NCI-H446 (cell line): ENCODE measurements at regions not wholly inside any gene's neighbourhood (a gene's known extent, or its start where the extent isn't known, plus 50 kb on each side); places are given as distances from the start of the nearest gene placed in this dataset.

ENCODE experiments used
- DNase-seq, 2 experiments: peaks; one replicate each; lab custom pipeline; 2025; lab: John Stamatoyannopoulos, UW

DNA sequence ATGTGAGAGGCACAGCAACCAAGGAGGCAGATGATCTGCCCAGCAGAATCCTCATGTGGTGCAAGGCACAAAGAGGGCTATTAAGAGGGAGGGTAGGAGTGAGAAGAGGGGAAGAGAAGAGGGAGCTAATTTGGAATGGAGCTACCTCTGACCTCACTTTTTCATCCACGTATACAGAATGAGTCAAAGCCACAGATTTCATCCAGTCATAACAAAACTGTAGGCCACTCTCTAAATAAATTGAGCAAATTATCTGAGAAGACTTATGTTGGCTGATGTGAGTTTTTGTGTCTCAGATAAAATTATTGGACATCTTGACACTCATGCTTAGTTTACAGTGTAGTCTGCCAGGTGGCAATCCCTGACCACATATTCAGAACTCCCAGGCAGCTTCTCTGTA, 325.6 kb downstream of the TTLL7 start:
- DNase-seq = peak in 1 of 2 experiments; percentile 27

DNA sequence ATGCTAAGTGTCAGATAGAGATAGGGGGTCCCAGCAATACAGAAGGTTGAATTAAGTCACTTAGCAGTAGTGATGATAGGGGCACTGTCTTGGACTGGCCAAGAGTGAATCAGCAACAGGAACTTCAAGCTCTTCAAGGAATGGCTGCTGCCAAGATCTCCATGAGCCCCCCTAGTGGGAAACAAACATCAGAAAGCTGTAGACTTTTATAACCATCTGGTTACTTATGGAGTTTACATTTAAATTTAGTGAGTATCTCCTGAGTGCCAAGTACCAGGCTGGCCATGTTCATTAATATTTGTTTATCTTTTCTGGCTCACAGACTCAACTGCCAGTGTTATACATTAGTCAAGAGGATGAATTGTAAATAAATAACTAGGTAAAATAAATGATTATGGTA, 327.3 kb downstream of the TTLL7 start:
- DNase-seq = peak; percentile 85 to 92

DNA sequence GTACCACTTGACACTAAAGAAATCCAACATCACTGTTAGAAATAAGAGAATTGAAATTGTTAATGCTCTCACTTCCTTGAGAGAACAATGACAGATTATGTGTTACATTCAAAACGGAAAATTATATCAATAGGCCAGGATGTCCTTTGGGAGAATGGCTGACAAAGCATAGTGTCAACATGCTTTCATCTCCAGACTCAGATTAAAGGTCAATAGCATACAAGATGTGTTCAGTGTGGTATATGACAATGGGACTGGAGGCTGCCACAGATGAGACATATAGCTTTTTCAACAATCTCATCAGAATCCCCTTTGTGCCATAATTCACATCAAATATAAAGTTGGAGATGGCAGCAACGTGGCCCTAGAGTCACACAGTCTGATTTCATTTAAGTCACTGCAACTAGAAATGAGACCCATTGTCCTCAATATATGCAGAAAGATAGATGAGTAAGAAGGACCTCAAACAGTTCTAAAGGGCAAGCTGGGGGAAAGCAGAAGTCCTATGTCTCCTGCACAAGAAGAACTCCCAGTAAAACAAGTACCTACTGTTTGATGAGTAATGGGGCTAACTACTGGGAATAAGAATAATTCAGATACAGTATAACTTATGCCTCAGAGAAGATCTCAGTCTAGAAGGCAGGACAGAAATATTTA, 327.9 kb downstream of the TTLL7 start:
- DNase-seq = peak; percentile 38 to 41

DNA sequence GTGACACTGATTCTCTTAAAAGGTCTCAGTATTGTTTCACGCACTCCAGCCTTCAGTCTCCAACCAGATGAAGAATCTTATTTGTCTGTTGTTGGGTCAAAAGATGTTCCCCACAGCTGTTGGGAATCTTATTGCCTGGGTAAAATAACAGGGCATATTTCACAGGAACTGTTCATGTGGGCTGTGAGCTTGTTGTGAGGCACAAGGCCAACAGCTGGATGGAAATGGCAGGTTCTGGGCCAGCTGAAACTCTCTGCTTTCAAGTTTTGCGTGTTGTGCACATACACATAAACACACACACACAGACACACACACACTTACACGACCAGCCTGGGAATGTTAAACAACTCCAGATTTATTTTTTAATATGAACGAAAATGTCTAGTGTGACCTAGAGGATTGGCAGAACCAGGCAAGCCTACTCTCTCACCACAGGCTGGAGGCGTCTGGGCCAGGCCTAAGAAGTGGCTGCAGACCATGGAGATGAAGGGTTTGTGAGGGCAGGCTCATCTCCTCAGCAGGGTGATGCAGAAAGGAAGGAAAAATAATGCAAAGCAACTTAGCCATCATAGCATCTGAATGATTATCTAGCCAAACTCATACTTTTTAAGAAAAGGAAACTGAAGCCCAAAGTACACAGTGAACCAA, 357.0 kb downstream of the TTLL7 start:
- DNase-seq = no peak

DNA sequence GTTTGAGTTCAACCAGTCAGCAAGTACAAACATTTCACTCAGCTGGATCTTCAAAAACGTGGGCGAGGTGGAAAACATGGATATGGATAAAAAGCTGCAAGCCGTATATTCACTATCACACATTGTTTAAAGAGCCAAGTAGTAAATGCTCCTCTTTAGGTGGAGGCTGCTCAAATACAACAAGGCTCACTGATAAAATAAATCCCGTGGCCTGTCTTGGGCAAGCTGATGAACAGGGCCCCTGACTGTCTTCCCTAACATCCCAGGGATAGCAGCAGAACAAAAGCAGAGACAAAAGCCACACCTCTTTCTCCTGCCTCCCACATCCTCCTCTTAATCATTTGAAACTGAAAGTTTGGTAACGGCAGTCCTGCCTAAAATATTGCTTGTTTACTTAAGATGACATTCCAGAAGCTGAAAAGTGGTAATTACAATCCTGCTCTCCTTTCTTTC, 357.7 kb downstream of the TTLL7 start:
- DNase-seq = no peak

DNA sequence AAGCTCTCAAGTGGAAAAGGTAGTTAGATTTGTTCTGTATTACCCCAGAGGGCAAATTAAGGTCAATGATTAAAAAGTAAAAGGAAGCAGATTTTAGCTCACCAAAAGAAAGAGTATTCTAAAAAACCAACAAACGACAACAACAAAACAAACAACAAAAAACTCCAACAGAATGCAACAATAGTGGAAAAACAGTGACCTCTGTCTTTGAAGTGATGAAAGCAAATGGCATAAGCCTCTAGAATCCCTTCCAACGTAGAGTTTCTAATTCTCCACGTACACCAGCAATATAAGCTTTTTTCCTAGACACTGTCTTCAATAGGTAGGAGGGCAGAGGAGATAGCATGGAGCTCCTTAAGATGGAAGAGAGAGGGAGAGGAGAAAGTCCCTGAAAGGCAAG, 359.1 kb downstream of the TTLL7 start:
- DNase-seq = no peak

DNA sequence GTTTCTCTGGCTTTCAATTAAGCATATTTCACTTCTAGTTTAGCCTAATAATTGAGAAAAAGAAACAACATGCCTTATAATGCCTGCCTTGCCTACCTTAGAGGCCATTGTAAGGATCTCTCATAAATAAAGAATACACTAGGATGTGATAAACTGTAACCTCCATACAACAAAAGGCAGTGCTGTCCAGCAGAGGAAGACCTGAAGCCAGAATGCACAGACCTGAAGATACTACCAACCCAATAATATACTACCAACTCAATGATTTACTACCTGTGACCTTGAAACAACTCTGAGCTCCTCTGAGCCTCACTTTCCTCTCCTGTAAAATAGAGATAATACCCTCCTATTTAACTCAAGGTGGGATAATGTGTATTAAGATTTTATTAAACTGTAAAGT, 361.3 kb downstream of the TTLL7 start:
- DNase-seq = no peak

DNA sequence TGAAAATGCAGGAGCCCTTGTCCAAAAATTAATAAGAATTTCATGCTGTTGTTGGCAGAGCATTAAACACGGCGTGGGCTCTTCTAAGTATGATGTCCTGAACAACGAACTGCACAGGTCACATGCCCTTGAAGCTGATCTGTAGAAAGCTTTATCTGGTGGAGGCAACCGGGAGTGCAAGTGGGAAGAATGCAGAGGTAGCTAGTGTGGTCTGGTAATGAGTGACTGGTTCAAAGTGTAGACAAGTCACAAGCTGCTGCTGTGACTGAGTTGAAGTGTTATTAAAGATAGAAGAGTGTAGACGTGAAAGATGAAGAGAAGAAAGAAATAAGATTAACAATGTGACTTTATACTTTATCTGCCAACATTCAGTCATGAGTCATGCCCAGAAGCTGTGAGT, 361.9 kb downstream of the TTLL7 start:
- DNase-seq = no peak

DNA sequence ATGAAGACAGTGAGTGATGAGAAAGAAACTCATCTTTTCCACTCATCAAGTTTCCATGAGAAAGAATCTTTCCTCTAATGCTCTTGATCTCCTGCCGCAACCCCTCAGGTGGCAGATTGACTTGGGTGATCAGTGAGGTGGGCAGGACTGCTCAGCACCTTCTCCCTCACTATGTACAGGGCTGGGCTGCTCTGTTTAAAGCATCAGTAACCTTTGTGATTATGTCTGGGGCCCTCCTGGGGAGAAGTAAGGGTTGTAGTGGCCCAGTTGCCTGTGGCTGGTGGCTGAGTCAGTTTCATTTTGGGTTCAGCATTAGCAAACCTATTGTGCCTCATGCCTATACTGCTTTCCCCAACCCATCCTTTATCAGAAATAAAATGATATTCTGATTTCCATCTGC, 366.0 kb downstream of the TTLL7 start:
- no peak for DNase-seq

DNA sequence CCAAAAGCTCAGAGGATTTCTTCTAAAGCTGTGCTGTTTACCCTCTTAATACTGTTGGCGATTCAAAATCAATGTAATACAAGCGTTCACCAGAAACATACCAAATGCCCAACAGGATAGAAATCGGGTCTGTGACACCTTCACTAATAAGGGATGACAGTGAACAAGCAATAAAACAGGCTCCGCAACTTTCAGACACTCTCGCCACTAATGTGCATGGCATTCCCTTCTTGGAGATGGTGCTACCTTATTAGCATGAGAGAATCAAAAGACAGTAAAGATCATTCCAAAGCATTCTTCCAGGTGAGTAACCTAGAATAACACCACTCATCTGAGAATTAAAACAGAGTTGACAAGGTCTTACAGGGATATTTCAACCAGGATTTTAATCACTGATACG, 367.1 kb downstream of the TTLL7 start:
- no peak for DNase-seq

DNA sequence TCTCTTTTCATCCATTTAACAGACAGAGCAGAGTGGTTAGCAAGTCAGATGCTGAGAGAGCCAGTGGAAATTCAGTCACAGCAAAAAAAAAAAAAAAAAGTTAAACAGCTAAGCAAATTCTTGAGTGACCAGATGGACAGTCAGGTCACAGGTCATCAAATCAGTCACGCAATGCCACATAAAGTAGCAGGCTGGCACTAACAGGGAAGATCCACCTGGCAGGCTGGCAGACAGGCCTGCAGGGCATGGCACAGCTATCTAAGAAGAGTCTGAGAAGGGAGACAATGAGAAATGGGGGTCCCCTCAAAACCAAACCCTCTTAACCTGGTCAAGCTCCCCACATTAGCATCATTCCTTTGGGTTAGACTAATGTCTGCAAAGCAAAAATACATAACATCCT, 371.9 kb downstream of the TTLL7 start:
- DNase-seq = no peak

DNA sequence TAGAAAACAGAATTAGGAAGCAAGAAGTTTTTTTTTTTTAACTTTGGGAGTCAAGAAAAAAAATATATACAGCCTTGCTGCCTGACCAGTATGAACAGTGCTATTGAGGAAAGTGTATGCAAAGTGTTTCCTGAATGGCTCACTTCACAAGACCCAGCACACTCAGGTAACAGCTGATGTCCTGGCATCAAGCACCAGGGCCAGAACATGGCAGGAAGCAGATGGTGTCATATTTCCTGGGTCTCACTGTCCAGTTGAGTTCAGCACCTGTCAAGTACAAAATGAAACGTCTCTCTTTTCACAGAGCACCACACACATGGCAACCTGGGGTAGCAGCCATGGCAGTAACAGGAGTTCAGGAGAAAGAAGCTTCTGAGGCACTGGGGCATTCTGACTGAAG, 372.3 kb downstream of the TTLL7 start:
- no peak for DNase-seq

DNA sequence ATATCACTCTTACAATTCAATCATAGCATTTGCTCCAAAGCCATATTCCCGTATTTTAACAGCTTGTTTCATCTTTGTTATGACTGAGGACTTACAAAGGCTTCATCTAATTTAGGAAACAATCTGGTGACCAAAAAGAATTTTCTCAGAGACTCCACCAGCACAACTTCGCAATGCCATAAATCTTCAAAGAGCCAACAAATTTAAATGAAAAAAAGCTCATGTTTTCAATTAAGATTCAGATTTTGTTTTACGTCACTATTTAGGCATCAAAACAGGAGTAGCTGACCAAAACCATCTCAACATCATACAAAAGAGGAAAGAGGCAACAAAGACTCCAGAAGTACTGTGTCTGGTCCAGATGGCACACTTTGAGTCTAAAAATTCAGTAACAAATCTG, 373.3 kb downstream of the TTLL7 start:
- no peak for DNase-seq

DNA sequence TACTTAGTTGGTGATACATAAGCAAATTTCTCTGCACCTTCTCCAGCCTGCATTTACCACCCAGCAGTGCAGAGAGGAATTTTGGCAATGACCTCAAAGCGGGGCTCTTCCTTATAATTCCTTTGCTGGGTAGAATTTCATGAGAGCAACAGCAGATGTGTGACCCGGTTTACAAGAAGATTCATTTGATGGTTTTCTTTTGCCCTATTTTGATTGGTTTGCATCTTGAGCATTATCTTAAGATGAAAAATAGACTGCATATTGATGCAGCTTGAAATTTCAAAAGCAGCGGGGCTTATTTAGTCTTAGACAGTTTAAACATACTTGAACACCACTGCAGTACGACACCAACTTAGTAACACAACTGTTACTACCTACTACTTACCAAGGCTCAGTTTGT, 378.9 kb downstream of the TTLL7 start:
- no peak for DNase-seq

DNA sequence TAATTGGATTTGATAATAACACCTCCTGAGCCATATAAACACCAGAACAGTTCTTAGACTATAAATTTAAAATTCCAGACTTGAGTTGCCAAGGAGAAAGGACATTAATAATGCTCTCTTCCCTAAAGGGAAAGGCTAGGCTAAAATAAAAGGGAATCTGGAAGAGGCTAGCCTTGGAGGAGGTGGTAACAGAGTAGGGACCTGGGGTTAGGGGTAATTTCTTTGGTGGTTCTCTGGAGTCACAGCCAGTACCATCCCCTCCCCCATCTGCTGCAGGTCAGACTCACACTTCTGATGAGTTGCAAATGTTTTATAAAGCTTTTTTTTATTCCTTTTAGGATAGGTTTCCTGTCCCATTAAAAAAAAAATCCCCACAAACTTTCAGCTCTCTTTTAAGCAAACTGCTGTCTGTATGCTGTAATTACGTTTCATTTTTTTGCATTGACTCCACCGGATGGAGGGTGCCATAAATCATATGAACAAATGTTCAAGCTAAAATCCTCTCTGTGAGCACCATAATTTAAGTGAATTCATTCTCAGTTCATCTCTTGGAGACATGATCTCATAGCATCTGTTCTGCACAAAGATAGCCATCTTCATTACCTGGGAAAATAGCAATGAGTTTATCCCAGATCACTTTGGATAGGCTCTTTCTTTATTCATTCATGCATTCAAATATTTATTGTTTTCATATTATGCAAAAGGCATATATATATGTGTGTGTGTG, 379.6 kb downstream of the TTLL7 start:
- no peak for DNase-seq

DNA sequence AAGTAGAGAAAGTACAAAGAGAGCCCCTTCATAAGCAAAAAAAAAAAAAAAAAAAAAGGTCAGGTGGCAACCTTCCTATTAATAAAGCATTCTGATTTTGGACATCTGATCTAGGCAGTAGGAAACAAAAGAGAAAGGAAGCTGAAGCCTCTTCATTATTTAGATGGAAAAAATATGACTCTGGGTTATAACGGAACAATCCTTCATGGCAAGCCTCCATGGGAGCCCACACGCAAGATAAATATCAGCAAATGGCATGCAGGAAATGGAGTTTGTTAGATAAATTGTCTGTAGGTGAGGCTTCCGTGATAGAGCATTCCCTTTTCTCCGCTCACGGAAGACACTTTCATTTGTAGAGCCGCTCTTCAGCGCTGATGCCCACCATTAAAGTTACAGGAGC, 381.0 kb downstream of the TTLL7 start:
- no peak for DNase-seq

DNA sequence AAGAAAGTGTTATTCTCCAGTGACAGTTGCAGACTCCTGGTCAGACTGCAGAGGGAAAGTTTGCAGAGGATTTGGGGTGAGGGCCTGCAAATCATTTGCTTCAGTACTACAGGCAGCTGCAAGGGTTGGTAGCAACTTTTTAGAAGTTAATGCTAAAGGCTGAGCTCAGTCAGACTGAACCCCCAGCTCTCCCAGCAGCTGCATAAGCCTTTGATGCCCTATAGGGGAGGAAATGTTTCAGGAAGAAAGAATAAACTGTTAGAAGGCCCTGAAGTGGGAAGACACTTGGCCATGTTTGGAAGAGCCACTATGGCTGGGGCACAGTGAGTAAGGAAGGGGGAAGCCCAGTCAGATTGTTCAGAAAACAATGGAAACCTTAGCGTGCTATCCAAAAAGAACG, 383.6 kb downstream of the TTLL7 start:
- no peak for DNase-seq

DNA sequence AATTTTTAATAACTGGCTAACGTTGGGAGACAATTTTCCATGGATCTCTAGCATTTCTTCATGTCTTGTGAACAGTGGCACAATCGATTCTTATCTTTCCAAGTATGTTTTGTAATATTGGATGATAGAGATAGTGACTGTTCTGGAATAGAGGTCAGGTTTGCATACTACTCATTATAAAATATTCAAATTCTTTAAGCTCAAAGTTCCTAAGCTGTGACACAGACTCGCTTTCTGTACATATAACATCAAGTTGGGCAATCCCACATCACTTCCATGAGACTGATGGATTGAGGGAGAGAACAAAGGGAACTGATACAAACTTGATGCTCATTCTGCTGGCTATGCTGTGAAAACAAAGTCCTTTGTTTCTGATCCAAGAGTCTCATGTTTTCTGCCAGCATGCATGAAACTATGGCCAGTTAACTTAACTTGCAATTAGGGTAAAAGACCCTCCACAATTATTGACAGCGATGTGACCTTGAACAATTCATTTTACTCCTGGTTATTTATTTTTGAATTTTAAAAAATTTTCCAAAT, 392.4 kb downstream of the TTLL7 start:
- DNase-seq = no peak

DNA sequence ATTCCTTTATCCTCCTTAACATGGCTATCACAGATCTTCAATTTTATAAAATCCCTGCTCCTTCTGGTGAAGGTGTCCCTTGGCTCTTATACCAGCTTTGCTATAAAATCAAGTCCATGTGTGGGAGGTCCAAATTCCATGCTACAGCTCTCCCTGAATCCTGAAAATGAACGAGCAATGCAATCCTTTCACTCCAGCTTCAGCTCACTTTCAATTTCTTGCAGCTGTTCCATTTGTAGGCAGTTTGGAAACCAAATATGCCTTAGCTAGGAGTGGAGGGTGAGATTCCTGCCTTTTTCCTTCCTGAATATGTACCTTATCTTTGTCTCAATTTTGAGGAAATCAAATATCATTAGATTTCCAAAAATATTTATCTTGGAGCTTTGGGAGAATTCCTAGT, 402.6 kb downstream of the TTLL7 start:
- no peak for DNase-seq

DNA sequence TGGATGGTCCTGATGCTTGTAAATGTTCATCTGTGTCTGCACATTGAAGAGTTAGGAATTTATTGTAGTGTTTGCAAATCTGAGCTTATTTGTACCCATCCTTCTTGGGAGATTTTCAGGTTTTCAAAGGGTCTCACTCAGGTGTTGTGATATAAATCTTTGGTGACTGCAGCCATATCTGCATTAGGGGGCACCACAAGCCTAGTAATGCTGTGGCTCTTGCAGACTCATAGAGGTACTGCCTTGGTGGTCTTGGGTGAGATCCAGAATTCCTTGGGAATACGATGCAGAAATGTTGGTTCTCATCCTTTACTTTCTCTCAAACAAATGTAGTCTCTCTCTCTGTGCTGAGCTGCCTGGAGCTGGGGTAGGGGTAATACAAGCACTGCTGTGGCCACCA, 405.9 kb downstream of the TTLL7 start:
- no peak for DNase-seq

DNA sequence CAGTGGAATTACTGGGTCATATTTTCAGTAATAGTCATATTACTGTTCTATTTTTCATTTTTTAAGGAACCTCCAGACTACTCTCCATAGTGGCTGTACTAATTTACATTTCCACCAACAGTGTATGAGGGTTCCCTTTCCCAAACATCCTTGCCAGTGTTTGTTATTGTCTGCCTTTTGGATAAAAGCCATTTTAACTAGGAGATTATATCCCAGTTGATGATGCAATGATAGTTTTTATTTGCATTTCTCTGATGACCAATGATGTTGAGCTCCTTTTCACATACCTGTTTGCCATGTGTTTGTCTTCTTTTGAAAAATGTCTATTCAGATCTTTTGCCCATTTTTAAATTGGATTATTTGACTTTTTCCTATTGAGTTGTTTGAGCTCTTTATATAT, 410.8 kb downstream of the TTLL7 start:
- no peak for DNase-seq

DNA sequence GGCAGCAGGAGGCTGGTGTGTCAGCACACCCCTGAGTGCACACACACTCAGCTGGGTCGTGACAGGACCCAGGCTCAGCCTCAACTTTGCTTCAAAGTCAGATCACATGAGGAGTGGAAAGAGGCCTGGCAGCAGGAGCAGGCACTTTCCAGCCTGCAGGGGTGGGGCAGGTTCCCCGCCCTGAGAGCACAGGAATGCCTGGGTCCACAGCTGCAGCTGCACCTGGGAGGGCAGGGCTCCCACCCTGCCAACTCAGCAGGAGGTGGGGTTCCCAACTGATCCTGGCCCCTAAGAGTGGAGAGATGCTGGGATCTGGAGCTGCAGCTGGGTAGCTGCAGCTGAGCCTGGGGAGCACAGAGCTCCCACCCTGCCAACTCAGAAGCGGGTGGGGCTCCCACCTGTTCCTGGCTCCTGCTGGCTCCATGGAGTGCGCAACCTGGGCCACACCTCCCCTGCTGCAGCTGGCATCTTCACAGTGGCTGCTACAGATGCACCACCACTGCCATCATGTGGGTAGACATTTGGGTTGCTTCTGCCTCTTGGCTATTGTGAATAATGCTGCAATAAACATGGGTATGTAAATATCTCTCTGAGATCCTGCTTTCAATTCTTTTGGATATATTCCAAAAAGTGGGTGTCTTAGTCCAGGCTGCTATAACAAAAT, 415.4 kb downstream of the TTLL7 start:
- peak; percentile 38 to 59 for DNase-seq

DNA sequence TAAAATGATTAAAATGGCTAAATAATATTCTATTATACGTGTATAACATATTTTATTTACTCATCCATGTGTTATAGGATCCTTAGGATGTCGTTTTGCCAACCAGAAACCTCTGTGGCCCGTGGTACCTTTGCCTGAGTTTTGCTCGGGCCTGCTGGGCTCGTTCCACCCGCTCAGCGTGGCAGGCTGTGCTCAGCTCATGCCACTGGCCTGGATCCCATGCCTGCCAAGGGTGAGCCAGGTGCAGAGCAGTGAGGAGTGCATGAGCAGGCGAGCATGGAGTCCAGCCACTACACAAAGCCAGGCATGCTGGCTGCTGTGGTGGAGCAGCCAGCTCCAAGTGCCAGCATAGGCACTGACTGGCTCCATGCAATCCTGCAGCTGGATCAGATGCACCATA, 417.2 kb downstream of the TTLL7 start:
- no peak for DNase-seq
